ENCODE measurements at regions not wholly inside any gene's neighbourhood (a gene's known extent, or its start where the extent isn't known, plus 50 kb on each side); places are given as distances from the start of the nearest gene placed in this dataset.
A peak's percentile ranks its signal among the peaks of the same experiment; 100 is the strongest.

GRCh38 chr1:58149271-58149812 lies 397.2 kb downstream of the OMA1 start:
- intact Hi-C loops (cut with micrococcal nuclease; ENCODE audit: unreplicated experiment), result no loop called here
- DNase-seq (ENCODE audit: low spot score), result no peak
- no peak for TF ChIP-seq EZH2 (IDR thresholded peaks at IDR 0.05; ENCODE audit: borderline replicate concordance, low read depth, low read length, poor library complexity, severe bottlenecking)
- no peak for TF ChIP-seq CTCF (conservative IDR thresholded peaks at IDR 0.05; ENCODE audit: low read depth, low read length)
- no peak overlapping the region for H3K4me3 ChIP-seq (ENCODE audit: low read depth, low read length, poor library complexity, severe bottlenecking)
- H3K4me1 ChIP-seq (ENCODE audit: insufficient read depth, low read length, poor library complexity, severe bottlenecking), result peaks cover 19% of the 10 kb centered on the region
- H3K27ac ChIP-seq (ENCODE audit: low read depth, low read length, poor library complexity, severe bottlenecking), result no peak overlapping the region
- no peaks in the 10 kb centered on the region for H3K36me3 ChIP-seq (ENCODE audit: insufficient read depth, low read length, poor library complexity, severe bottlenecking)
- H3K27me3 ChIP-seq (replicated peaks; ENCODE audit: insufficient read depth, low read depth, low read length, poor library complexity), result no peaks in the 10 kb centered on the region
- ChIA-PET CTCF (no interaction called here), POLR2A (ENCODE audit: low non-redundant PET) (interaction anchor here (0.7 kb wide), 1 partner anchor 792 kb away, joined by 3 read pairs; no protein-coding TSS in a partner anchor)
- no TSS peak for BruUV-seq (replicated peaks)
- H3K9me3 ChIP-seq (ENCODE audit: low read depth, low read length, poor library complexity, severe bottlenecking), result no peaks in the 10 kb centered on the region

GRCh38 chr1:58144698-58145270 lies 401.7 kb downstream of the OMA1 start:
- intact Hi-C loops (cut with micrococcal nuclease; ENCODE audit: unreplicated experiment), result no loop called here
- ChIA-PET CTCF (no interaction called here), POLR2A (ENCODE audit: low non-redundant PET) (no interaction called here)
- Histone ChIP-seq H3K9me3 (ENCODE audit: low read depth, low read length, poor library complexity, severe bottlenecking) (no peaks in the 10 kb centered on the region), H3K27ac (ENCODE audit: low read depth, low read length, poor library complexity, severe bottlenecking) (peak overlapping the region; percentile 73), H3K4me3 (ENCODE audit: low read depth, low read length, poor library complexity, severe bottlenecking) (no peak overlapping the region), H3K27me3 (replicated peaks; ENCODE audit: insufficient read depth, low read depth, low read length, poor library complexity) (no peaks in the 10 kb centered on the region), H3K36me3 (ENCODE audit: insufficient read depth, low read length, poor library complexity, severe bottlenecking) (no peaks in the 10 kb centered on the region), H3K4me1 (ENCODE audit: insufficient read depth, low read length, poor library complexity, severe bottlenecking) (peaks cover 37% of the 10 kb centered on the region)
- BruUV-seq (replicated peaks), result no TSS peak
- DNase-seq (ENCODE audit: low spot score), result no peak
- TF ChIP-seq EZH2 (IDR thresholded peaks at IDR 0.05; ENCODE audit: borderline replicate concordance, low read depth, low read length, poor library complexity, severe bottlenecking) (no peak), CTCF (conservative IDR thresholded peaks at IDR 0.05; ENCODE audit: low read depth, low read length) (no peak)

- Histone ChIP-seq H3K9me3 (ENCODE audit: low read depth, low read length, poor library complexity, severe bottlenecking) (no peaks in the 10 kb centered on the region), H3K27ac (ENCODE audit: low read depth, low read length, poor library complexity, severe bottlenecking) (peak overlapping the region; percentile 73), H3K27me3 (replicated peaks; ENCODE audit: insufficient read depth, low read depth, low read length, poor library complexity) (no peaks in the 10 kb centered on the region), H3K36me3 (ENCODE audit: insufficient read depth, low read length, poor library complexity, severe bottlenecking) (no peaks in the 10 kb centered on the region), H3K4me3 (ENCODE audit: low read depth, low read length, poor library complexity, severe bottlenecking) (no peak overlapping the region), H3K4me1 (ENCODE audit: insufficient read depth, low read length, poor library complexity, severe bottlenecking) (peaks cover 37% of the 10 kb centered on the region)
- ChIA-PET POLR2A (ENCODE audit: low non-redundant PET) (no interaction called here), CTCF (no interaction called here)
- peak; percentile 60 for DNase-seq (ENCODE audit: low spot score)
- intact Hi-C loops (cut with micrococcal nuclease; ENCODE audit: unreplicated experiment), result no loop called here
- TF ChIP-seq CTCF (conservative IDR thresholded peaks at IDR 0.05; ENCODE audit: low read depth, low read length) (no peak), EZH2 (IDR thresholded peaks at IDR 0.05; ENCODE audit: borderline replicate concordance, low read depth, low read length, poor library complexity, severe bottlenecking) (no peak)
- BruUV-seq (replicated peaks), result no TSS peak
Measured at GRCh38 chr1:58143972-58144697, 402.4 kb downstream of the OMA1 start.
